AG10803 (cell line): ENCODE measurements at regions not wholly inside any gene's neighbourhood (a gene's known extent, or its start where the extent isn't known, plus 50 kb on each side); places are given as distances from the start of the nearest gene placed in this dataset.

Experiments used
- DNase-seq: peaks from one replicate; pipeline ENCODE4 v3.0.0; 2010; ENCODE audit warnings: low read depth
- H3K4me3 ChIP-seq: 2 replicates; pipeline ENCODE4 v1.5.1; 2011; ENCODE audit warnings: mild to moderate bottlenecking, low read length, control low read depth
- CTCF ChIP-seq: conservative IDR thresholded peaks from 2 replicates; pipeline ENCODE4 v1.5.1; 2011; ENCODE audit warnings: mild to moderate bottlenecking, low read length, control low read depth, inconsistent platforms

DNA sequence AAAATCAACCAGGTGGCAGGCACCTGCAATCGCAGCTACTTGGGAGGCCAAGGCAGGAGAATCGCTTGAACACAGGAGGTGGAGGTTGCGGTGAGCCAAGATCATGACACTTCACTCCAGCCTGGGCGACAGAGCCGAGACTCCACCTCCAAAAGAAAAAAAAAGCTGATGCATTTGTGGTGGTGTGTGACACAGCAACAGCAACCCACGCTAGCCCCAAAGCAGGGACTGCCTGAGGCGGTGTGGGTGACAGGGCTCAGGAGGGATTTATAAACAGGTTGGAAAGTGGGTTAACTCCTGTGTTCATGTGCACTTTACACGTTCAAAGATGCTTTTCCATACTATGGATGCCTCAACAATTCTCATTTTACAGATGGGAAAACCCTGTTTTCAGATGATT, 395.9 kb upstream of the PODXL start:
- TF ChIP-seq CTCF: no peak
- H3K4me3 ChIP-seq: no peak overlapping the region
- DNase-seq: no peak

- DNase-seq: peak; percentile 13
- no peak for TF ChIP-seq CTCF
- no peak overlapping the region for H3K4me3 ChIP-seq
Measured at GRCh38 chr7:131950758-131951157, 394.3 kb upstream of the PODXL start.

DNA sequence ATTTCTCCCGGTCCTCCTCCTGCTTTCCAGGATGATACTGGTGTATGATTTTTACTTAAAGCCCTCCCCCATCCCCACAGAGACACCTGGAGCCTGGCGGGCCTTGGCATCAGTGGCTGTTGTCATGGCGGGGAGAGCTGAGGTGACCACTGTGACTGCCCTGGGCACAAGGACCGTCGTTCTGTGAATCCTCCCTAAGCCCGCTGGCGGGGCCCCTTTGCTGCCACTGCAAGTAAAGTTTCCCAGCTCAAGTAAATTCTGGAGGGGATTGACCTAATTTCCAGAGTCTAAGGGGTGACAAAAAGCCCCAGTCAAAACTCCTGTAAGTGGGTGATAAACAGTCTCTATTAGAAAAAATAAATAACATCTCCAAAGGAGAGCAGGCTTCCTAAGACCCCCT, 393.2 kb upstream of the PODXL start:
- H3K4me3 ChIP-seq: no peak overlapping the region
- no peak for TF ChIP-seq CTCF
- no peak for DNase-seq

DNA sequence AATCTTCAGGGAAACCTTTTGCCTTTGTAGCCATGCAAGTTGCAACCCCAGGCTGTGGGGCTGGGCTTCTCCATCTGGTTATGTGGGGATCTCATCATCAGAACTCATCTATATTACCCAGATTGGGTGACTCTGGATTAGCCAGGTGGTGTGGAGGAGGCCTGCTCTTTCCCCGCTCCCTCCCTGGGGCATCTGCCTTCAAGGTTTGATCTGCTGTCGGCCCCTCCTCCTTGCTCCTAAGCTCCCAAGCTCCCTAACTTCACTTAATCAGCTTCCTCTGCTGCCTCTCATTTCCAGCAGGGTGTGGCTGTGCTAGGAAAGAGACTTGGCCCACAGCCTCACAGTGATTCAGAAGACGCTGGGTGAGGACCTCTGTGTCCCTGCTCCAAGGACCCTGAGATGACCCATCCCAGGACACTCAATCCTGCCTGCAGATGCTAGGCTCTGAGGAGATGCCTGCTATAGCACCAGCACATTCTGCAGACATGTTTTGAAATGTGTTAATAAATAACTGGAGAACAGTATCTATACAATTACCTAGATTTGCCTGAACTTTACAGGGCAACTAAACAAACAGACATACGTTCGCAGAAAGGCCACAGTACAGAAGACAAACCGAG, 392.1 kb upstream of the PODXL start:
- TF ChIP-seq CTCF: no peak
- H3K4me3 ChIP-seq: no peak overlapping the region
- DNase-seq: peak; percentile 27

- TF ChIP-seq CTCF: no peak
- H3K4me3 ChIP-seq: no peak overlapping the region
- DNase-seq: no peak
Measured at GRCh38 chr7:131947661-131948060, 391.2 kb upstream of the PODXL start.

- DNase-seq: no peak
- TF ChIP-seq CTCF: no peak
- no peak overlapping the region for H3K4me3 ChIP-seq
Measured at GRCh38 chr7:131945957-131946544, 389.6 kb upstream of the PODXL start.

- TF ChIP-seq CTCF: peak; percentile 65
- peak overlapping the region; percentile 52 for H3K4me3 ChIP-seq
- peak; percentile 19 for DNase-seq
Measured at GRCh38 chr7:131945313-131945911, 389.0 kb upstream of the PODXL start.
